ENCODE measurements at regions not wholly inside any gene's neighbourhood (a gene's known extent, or its start where the extent isn't known, plus 50 kb on each side); places are given as distances from the start of the nearest gene placed in this dataset.

DNA sequence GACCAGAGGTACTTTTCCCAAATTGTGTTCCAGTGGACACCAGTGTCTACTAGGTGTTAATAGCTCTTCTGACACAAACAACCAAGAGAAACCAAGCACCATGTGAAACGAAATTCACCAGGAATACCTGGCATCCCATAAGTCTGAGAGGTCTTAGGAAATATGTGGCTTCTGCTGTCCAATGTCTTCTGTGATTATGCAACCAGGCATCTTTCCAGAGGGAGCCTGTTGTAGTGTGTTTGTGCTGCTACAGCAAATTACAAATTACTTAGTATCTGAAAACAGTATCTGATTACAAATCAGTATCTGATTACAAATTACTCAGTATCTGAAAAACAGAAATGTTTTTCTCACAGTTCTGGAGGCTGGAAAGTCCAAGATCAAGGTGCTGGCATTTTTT lies 133.6 kb upstream of the NPVF start:
- Histone ChIP-seq H3K27ac (no peak overlapping the region), H3K9me3 (no peaks in the 10 kb centered on the region), H3K27me3 (peaks cover 16% of the 10 kb centered on the region), H3K4me3 (ENCODE audit: low read depth in 1 of 2, low read length in 1 of 2) (no peak overlapping the region), H3K4me1 (ENCODE audit: control insufficient read depth in 1 of 2, insufficient read depth in 1 of 2, low read depth in 1 of 2, low read length in 1 of 2) (no peaks in the 10 kb centered on the region), H3K36me3 (no peaks in the 10 kb centered on the region)
- no peak for TF ChIP-seq CTCF (IDR thresholded peaks at IDR 0.05)

DNA sequence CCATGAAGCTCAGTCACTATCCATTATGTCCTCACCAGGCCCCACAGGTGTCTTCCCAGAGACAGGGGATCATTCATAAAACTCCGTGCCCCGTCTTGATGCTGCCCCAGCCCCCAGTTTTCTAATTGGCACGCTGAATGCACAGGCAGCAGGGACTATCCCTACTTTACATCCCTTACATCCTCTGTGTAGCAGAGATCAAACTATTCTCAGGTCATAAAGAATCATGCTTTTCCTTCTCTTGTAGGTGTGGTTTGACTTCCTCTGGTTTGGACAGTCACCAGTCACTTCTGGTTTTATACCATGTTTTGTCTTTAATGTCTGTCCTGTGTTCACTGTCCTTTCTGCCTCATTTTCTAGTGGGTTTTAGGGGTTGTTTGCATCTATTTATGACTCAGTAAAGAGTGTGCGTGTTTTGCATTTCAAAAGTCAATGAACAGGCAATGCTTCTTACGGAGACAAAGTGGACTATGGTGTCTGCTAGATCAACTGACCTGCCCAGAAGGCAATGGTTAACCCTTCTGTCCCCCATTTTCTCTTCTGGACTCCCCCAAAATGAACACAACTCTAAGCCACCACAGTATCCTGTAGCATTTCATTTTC lies 140.4 kb upstream of the NPVF start:
- H3K36me3 ChIP-seq, result no peaks in the 10 kb centered on the region
- no peak for TF ChIP-seq CTCF (IDR thresholded peaks at IDR 0.05)
- no peak overlapping the region for H3K27ac ChIP-seq
- peaks cover 5% of the 10 kb centered on the region for H3K9me3 ChIP-seq
- H3K4me1 ChIP-seq (ENCODE audit: control insufficient read depth in 1 of 2, insufficient read depth in 1 of 2, low read depth in 1 of 2, low read length in 1 of 2), result no peaks in the 10 kb centered on the region
- peaks cover 18% of the 10 kb centered on the region for H3K27me3 ChIP-seq
- no peak overlapping the region for H3K4me3 ChIP-seq (ENCODE audit: low read depth in 1 of 2, low read length in 1 of 2)

DNA sequence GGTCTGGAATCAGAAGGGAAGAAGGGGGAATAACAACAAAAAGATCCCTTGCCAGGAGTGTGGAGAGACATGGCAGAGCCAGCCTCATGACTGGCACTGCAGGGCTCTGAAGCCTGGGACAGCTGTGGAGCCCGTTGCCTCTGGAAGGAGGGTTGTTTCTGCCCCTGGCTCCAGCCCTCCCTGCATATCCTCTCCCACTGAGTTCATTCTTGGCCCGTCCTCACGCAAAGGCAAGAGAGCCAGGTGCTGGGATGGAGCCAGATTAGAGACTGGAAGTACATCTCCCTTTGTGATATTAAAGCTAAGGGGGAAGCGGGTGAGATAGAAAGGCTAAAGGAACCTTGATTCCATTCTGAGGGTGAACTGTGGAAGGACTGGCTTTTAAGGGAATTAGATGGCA lies 141.5 kb upstream of the NPVF start:
- H3K9me3 ChIP-seq, result peaks cover 5% of the 10 kb centered on the region
- no peak overlapping the region for H3K27ac ChIP-seq
- no peaks in the 10 kb centered on the region for H3K4me1 ChIP-seq (ENCODE audit: control insufficient read depth in 1 of 2, insufficient read depth in 1 of 2, low read depth in 1 of 2, low read length in 1 of 2)
- no peaks in the 10 kb centered on the region for H3K36me3 ChIP-seq
- peaks cover 14% of the 10 kb centered on the region for H3K27me3 ChIP-seq
- no peak for TF ChIP-seq CTCF (IDR thresholded peaks at IDR 0.05)
- H3K4me3 ChIP-seq (ENCODE audit: low read depth in 1 of 2, low read length in 1 of 2), result no peak overlapping the region

GRCh38 chr7:25371972-25372371 lies 143.7 kb upstream of the NPVF start:
- Histone ChIP-seq H3K27me3 (peaks cover 13% of the 10 kb centered on the region), H3K4me3 (ENCODE audit: low read depth in 1 of 2, low read length in 1 of 2) (no peak overlapping the region), H3K27ac (no peak overlapping the region), H3K36me3 (no peaks in the 10 kb centered on the region), H3K9me3 (peaks cover 5% of the 10 kb centered on the region), H3K4me1 (ENCODE audit: control insufficient read depth in 1 of 2, insufficient read depth in 1 of 2, low read depth in 1 of 2, low read length in 1 of 2) (no peaks in the 10 kb centered on the region)
- no peak for TF ChIP-seq CTCF (IDR thresholded peaks at IDR 0.05)

GRCh38 chr7:25375805-25376600 lies 147.7 kb upstream of the NPVF start:
- H3K4me3 ChIP-seq (ENCODE audit: low read depth in 1 of 2, low read length in 1 of 2), result no peak overlapping the region
- H3K27ac ChIP-seq, result no peak overlapping the region
- no peaks in the 10 kb centered on the region for H3K4me1 ChIP-seq (ENCODE audit: control insufficient read depth in 1 of 2, insufficient read depth in 1 of 2, low read depth in 1 of 2, low read length in 1 of 2)
- TF ChIP-seq CTCF (IDR thresholded peaks at IDR 0.05), result no peak
- peaks cover 6% of the 10 kb centered on the region for H3K27me3 ChIP-seq
- peaks cover 5% of the 10 kb centered on the region for H3K9me3 ChIP-seq
- H3K36me3 ChIP-seq, result no peaks in the 10 kb centered on the region

Measured in neutrophil (primary cell).